ENCODE measurements at regions not wholly inside any gene's neighbourhood (a gene's known extent, or its start where the extent isn't known, plus 50 kb on each side); places are given as distances from the start of the nearest gene placed in this dataset.

- no peaks in the 10 kb centered on the region for H3K9me3 ChIP-seq (ENCODE audit: control insufficient read depth, insufficient read depth, low read depth, low read length)
- H3K36me3 ChIP-seq (ENCODE audit: control insufficient read depth in 2 of 2, insufficient read depth in 1 of 2, low read length in 2 of 2): no peaks in the 10 kb centered on the region
- no peak for TF ChIP-seq ZNF23 (tag by site-specific recombination; IDR thresholded peaks at IDR 0.05; ENCODE audit: borderline replicate concordance)
- H3K27ac ChIP-seq (ENCODE audit: extremely low read depth, low read depth, low read length): no peak overlapping the region
- ChIA-PET POLR2A (no interaction called here), CTCF (interaction anchor here (0.6 to 2.5 kb wide), 5 partner anchors 13 to 1736 kb away, joined by 3 to 12 read pairs (median 8); no protein-coding TSS in a partner anchor)
- no peak overlapping the region for H3K4me3 ChIP-seq (ENCODE audit: low read depth, low read length)
- peaks cover 8% of the 10 kb centered on the region; the same call in 1 of the 2 replicates for H3K4me1 ChIP-seq (ENCODE audit: control insufficient read depth, insufficient read depth, low read length)
These were observed 50.8 kb upstream of the OSMR start for GRCh38 chr5:38794986-38795385.

- TF ChIP-seq ZFHX2 (tag by site-specific recombination; conservative IDR thresholded peaks at IDR 0.05) (0 out of 2 replicates have a peak, but pooled peaks have one; percentile 6), ZNF423 (tag by site-specific recombination; IDR thresholded peaks at IDR 0.05) (no peak), ZBTB1 (tag by site-specific recombination; IDR thresholded peaks at IDR 0.05) (no peak)
- no peak overlapping the region for H3K4me3 ChIP-seq (ENCODE audit: low read depth, low read length)
- ChIA-PET CTCF (interaction anchor here (0.5 to 2.5 kb wide), 11 partner anchors 12 to 1518 kb away, joined by 3 to 12 read pairs (median 3); no protein-coding TSS in a partner anchor), POLR2A (no interaction called here)
- H3K36me3 ChIP-seq (ENCODE audit: control insufficient read depth in 2 of 2, insufficient read depth in 1 of 2, low read length in 2 of 2): no peaks in the 10 kb centered on the region
- no peaks in the 10 kb centered on the region for H3K4me1 ChIP-seq (ENCODE audit: control insufficient read depth, insufficient read depth, low read length)
- H3K27ac ChIP-seq (ENCODE audit: extremely low read depth, low read depth, low read length): no peak overlapping the region
- H3K9me3 ChIP-seq (ENCODE audit: control insufficient read depth, insufficient read depth, low read depth, low read length): no peaks in the 10 kb centered on the region
These were observed 49.6 kb upstream of the OSMR start for GRCh38 chr5:38795986-38796741.
